ENCODE measurements at regions not wholly inside any gene's neighbourhood (a gene's known extent, or its start where the extent isn't known, plus 50 kb on each side); places are given as distances from the start of the nearest gene placed in this dataset.

- Histone ChIP-seq H4K20me1 (ENCODE audit: insufficient read depth) (no peaks in the 10 kb centered on the region), H3K27ac (no peak overlapping the region), H3K4me1 (ENCODE audit: insufficient read depth) (no peaks in the 10 kb centered on the region), H3K79me2 (ENCODE audit: insufficient read depth) (no peaks in the 10 kb centered on the region), H2AFZ (no peak overlapping the region), H3K9ac (no peak overlapping the region), H3F3A (ENCODE audit: insufficient read depth) (no peaks in the 10 kb centered on the region), H3K36me3 (ENCODE audit: low read depth) (no peaks in the 10 kb centered on the region), H3K9me3 (ENCODE audit: low read depth) (no peaks in the 10 kb centered on the region), H3K4me2 (ENCODE audit: unreplicated experiment) (no peak overlapping the region), H3K27me3 (replicated peaks; ENCODE audit: insufficient read depth) (no peaks in the 10 kb centered on the region), H3K9me2 (ENCODE audit: insufficient read depth) (no peaks in the 10 kb centered on the region), H3K4me3 (no peak overlapping the region)
- DNase-seq, result no peak
- TF ChIP-seq EZH2 (IDR thresholded peaks at IDR 0.05; ENCODE audit: insufficient read depth, poor library complexity, severe bottlenecking), result no peak
- 2% methylated on average over 3 of the region's 3 CpGs for WGBS, 2 experiments (ENCODE audit: low coverage in 1 of 2, low lambda C conversion rate in 2 of 2, missing lambda C conversion rate in 2 of 2)
- in situ Hi-C loops (cut with MboI), result no loop called here
Observed at GRCh38 chr2:83866211-83866610, 592.9 kb downstream of the SUCLG1 start.

DNA sequence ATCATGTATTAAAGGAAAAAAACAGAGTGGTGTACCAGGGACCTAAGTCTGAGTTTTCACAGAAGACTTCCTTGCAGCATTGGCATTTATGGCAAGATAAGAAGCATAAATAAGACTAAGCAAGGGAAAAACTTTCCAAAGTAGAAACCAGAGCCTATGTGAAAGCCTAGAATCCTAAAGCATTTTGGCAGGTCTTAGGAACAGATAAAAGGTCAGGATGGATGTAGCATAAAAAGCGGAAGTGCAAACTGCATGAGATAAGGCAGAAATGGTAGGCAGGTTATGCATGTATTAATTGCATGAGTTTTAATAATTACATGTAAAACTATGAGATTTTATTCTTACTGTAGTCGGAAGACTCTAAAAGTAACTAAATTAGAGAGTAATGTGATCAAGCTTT is 596.5 kb downstream of the SUCLG1 start:
- WGBS, 2 experiments (ENCODE audit: low coverage in 1 of 2, low lambda C conversion rate in 2 of 2, missing lambda C conversion rate in 2 of 2), result 27 to 29% methylated on average over 2 of the region's 2 CpGs
- Histone ChIP-seq H3F3A (ENCODE audit: insufficient read depth) (no peaks in the 10 kb centered on the region), H3K27ac (no peak overlapping the region), H3K27me3 (replicated peaks; ENCODE audit: insufficient read depth) (no peaks in the 10 kb centered on the region), H3K9me2 (ENCODE audit: insufficient read depth) (no peaks in the 10 kb centered on the region), H3K4me1 (ENCODE audit: insufficient read depth) (no peaks in the 10 kb centered on the region), H3K36me3 (ENCODE audit: low read depth) (no peaks in the 10 kb centered on the region), H3K9ac (no peak overlapping the region), H3K4me3 (no peak overlapping the region), H2AFZ (no peak overlapping the region), H4K20me1 (ENCODE audit: insufficient read depth) (no peaks in the 10 kb centered on the region), H3K79me2 (ENCODE audit: insufficient read depth) (no peaks in the 10 kb centered on the region), H3K4me2 (ENCODE audit: unreplicated experiment) (no peak overlapping the region), H3K9me3 (ENCODE audit: low read depth) (no peaks in the 10 kb centered on the region)
- no peak for TF ChIP-seq EZH2phosphoT487 (IDR thresholded peaks at IDR 0.05; ENCODE audit: insufficient read depth, low read depth)
- TF ChIP-seq EZH2 (IDR thresholded peaks at IDR 0.05; ENCODE audit: insufficient read depth, poor library complexity, severe bottlenecking), result no peak
- no peak for DNase-seq
- in situ Hi-C loops (cut with MboI), result no loop called here

DNA sequence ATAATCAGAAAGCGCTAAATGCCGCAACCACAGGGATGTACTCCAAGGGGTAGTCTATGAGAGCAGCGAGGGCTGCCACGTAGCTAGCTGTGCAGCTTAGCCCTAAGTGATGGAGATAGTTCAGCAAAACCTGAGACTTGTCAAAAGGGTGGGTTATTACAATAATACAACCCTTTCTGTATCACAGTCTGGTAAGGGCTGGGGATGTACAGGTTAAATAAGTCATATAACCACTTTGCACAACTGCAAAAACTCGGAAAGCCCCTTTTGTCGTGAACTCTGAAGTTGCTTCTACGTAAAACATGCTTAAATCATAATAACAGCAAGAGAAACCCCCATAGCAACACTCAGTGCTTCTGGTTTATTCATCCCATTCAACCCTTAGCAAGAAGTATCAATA is 598.8 kb downstream of the SUCLG1 start:
- no peak overlapping the region for H3K9ac ChIP-seq
- 23% methylated on average over 7 of the region's 7 CpGs for WGBS, 2 experiments (ENCODE audit: low coverage in 1 of 2, low lambda C conversion rate in 2 of 2, missing lambda C conversion rate in 2 of 2)
- no peak overlapping the region for H2AFZ ChIP-seq
- no peak for TF ChIP-seq EZH2 (IDR thresholded peaks at IDR 0.05; ENCODE audit: insufficient read depth, poor library complexity, severe bottlenecking)
- TF ChIP-seq EZH2phosphoT487 (IDR thresholded peaks at IDR 0.05; ENCODE audit: insufficient read depth, low read depth), result no peak
- H3K79me2 ChIP-seq (ENCODE audit: insufficient read depth), result no peaks in the 10 kb centered on the region
- H3K36me3 ChIP-seq (ENCODE audit: low read depth), result no peaks in the 10 kb centered on the region
- no peak overlapping the region for H3K27ac ChIP-seq
- H3K4me1 ChIP-seq (ENCODE audit: insufficient read depth), result no peaks in the 10 kb centered on the region
- H4K20me1 ChIP-seq (ENCODE audit: insufficient read depth), result no peaks in the 10 kb centered on the region
- H3K4me3 ChIP-seq, result no peak overlapping the region
- H3K9me2 ChIP-seq (ENCODE audit: insufficient read depth), result no peaks in the 10 kb centered on the region
- in situ Hi-C loops (cut with MboI), result no loop called here
- H3K9me3 ChIP-seq (ENCODE audit: low read depth), result no peaks in the 10 kb centered on the region
- no peaks in the 10 kb centered on the region for H3F3A ChIP-seq (ENCODE audit: insufficient read depth)
- DNase-seq, result no peak
- H3K27me3 ChIP-seq (replicated peaks; ENCODE audit: insufficient read depth), result no peaks in the 10 kb centered on the region
- no peak overlapping the region for H3K4me2 ChIP-seq (ENCODE audit: unreplicated experiment)

- no peak for TF ChIP-seq EZH2phosphoT487 (IDR thresholded peaks at IDR 0.05; ENCODE audit: insufficient read depth, low read depth)
- TF ChIP-seq EZH2 (IDR thresholded peaks at IDR 0.05; ENCODE audit: insufficient read depth, poor library complexity, severe bottlenecking), result no peak
- H3K4me3 ChIP-seq, result no peak overlapping the region
- no peaks in the 10 kb centered on the region for H3K27me3 ChIP-seq (replicated peaks; ENCODE audit: insufficient read depth)
- no peaks in the 10 kb centered on the region for H3K9me3 ChIP-seq (ENCODE audit: low read depth)
- no peak for DNase-seq
- no peak overlapping the region for H3K9ac ChIP-seq
- H3K9me2 ChIP-seq (ENCODE audit: insufficient read depth), result no peaks in the 10 kb centered on the region
- no peak overlapping the region for H3K27ac ChIP-seq
- H3F3A ChIP-seq (ENCODE audit: insufficient read depth), result no peaks in the 10 kb centered on the region
- 63 to 76% methylated on average over 1 of the region's 1 CpG for WGBS, 2 experiments (ENCODE audit: low coverage in 1 of 2, low lambda C conversion rate in 2 of 2, missing lambda C conversion rate in 2 of 2)
- H3K4me1 ChIP-seq (ENCODE audit: insufficient read depth), result no peaks in the 10 kb centered on the region
- H4K20me1 ChIP-seq (ENCODE audit: insufficient read depth), result no peaks in the 10 kb centered on the region
- H3K4me2 ChIP-seq (ENCODE audit: unreplicated experiment), result no peak overlapping the region
- no peak overlapping the region for H2AFZ ChIP-seq
- no peaks in the 10 kb centered on the region for H3K36me3 ChIP-seq (ENCODE audit: low read depth)
- no peaks in the 10 kb centered on the region for H3K79me2 ChIP-seq (ENCODE audit: insufficient read depth)
- in situ Hi-C loops (cut with MboI), result no loop called here
Observed at GRCh38 chr2:83859553-83859952, 599.5 kb downstream of the SUCLG1 start.

DNA sequence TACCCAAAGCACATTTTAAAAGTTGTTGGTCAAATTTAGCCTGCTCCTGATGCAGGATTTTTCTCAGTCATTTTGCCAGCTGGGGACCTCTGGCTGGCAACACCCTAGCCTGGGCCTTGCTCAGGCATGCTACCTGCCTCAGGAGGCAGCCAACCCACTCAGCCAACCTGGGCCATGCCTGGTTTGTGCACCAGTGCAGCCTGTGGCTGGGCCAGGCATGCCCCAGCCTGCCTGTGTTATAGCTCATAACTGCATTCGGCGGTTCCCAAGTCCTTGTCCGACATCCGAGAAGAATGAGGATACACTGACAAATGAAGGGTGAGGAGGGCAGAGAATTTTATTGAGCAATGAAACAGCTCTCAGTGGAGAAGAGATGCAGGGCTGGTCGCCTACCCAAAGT is 608.0 kb downstream of the SUCLG1 start:
- Histone ChIP-seq H3K4me1 (ENCODE audit: insufficient read depth) (no peaks in the 10 kb centered on the region), H3K4me3 (no peak overlapping the region), H3K9ac (no peak overlapping the region), H4K20me1 (ENCODE audit: insufficient read depth) (no peaks in the 10 kb centered on the region), H3K4me2 (ENCODE audit: unreplicated experiment) (no peak overlapping the region), H3K9me2 (ENCODE audit: insufficient read depth) (no peaks in the 10 kb centered on the region), H2AFZ (no peak overlapping the region), H3K27me3 (replicated peaks; ENCODE audit: insufficient read depth) (no peaks in the 10 kb centered on the region), H3K27ac (no peak overlapping the region), H3K79me2 (ENCODE audit: insufficient read depth) (no peaks in the 10 kb centered on the region), H3F3A (ENCODE audit: insufficient read depth) (no peaks in the 10 kb centered on the region), H3K9me3 (ENCODE audit: low read depth) (no peaks in the 10 kb centered on the region), H3K36me3 (ENCODE audit: low read depth) (no peaks in the 10 kb centered on the region)
- in situ Hi-C loops (cut with MboI), result no loop called here
- 57% methylated on average over 5 of the region's 5 CpGs for WGBS, 2 experiments (ENCODE audit: low coverage in 1 of 2, low lambda C conversion rate in 2 of 2, missing lambda C conversion rate in 2 of 2)
- TF ChIP-seq EZH2phosphoT487 (IDR thresholded peaks at IDR 0.05; ENCODE audit: insufficient read depth, low read depth), result no peak
- TF ChIP-seq EZH2 (IDR thresholded peaks at IDR 0.05; ENCODE audit: insufficient read depth, poor library complexity, severe bottlenecking), result no peak
- DNase-seq, result no peak

Data from GM23248 (cell line).